Muscle of leg (tissue), 3 donors: ENCODE measurements at regions not wholly inside any gene's neighbourhood (a gene's known extent, or its start where the extent isn't known, plus 50 kb on each side); places are given as distances from the start of the nearest gene placed in this dataset.

ENCODE experiments used
- DNase-seq: peaks from one replicate; pipeline ENCODE4 v3.0.0; 2013
- H3K27ac ChIP-seq: one replicate; pipeline ENCODE4 v1.5.1; 2013; ENCODE audit warnings: mild to moderate bottlenecking, low read length, control low read depth
- H3K27me3 ChIP-seq: one replicate; pipeline ENCODE4 v1.6.1; 2013; ENCODE audit warnings: low read length; ENCODE audit not compliant: control insufficient read depth, insufficient read depth
- H3K36me3 ChIP-seq: one replicate; pipeline ENCODE4 v1.6.1; 2013; ENCODE audit warnings: low read length; ENCODE audit not compliant: control insufficient read depth, insufficient read depth
- H3K4me1 ChIP-seq: one replicate; pipeline ENCODE4 v1.6.1; 2013; ENCODE audit warnings: low read length; ENCODE audit not compliant: control insufficient read depth, insufficient read depth
- H3K4me3 ChIP-seq: one replicate; pipeline ENCODE4 v1.5.1; 2013; ENCODE audit warnings: low read length, control low read depth
- H3K9me3 ChIP-seq: replicated peaks from 2 replicates; pipeline ENCODE4 v1.6.1; 2013; ENCODE audit warnings: low read depth, low read length; ENCODE audit not compliant: control insufficient read depth
- WGBS: methylation state at CpG from one replicate; pipeline ENCODE4 v1.1.5; 2013; ENCODE audit warnings: missing lambda C conversion rate; ENCODE audit not compliant: insufficient coverage; 5-methylcytosine and 5-hydroxymethylcytosine counted together

GRCh38 chr7:96599288-96599936 lies 110.2 kb downstream of the SEM1 start:
- Histone ChIP-seq H3K27ac (no peak overlapping the region), H3K36me3 (no peaks in the 10 kb centered on the region), H3K4me1 (no peaks in the 10 kb centered on the region), H3K9me3 (no peaks in the 10 kb centered on the region), H3K4me3 (no peak overlapping the region), H3K27me3 (no peaks in the 10 kb centered on the region)
- DNase-seq: no peak
- WGBS: no CpG with 5 or more reads among the region's 4 CpGs

GRCh38 chr7:96598421-96598820 lies 111.2 kb downstream of the SEM1 start:
- Histone ChIP-seq H3K4me1 (no peaks in the 10 kb centered on the region), H3K9me3 (no peaks in the 10 kb centered on the region), H3K36me3 (no peaks in the 10 kb centered on the region), H3K27me3 (no peaks in the 10 kb centered on the region), H3K27ac (no peak overlapping the region), H3K4me3 (no peak overlapping the region)
- no CpG with 5 or more reads among the region's 1 CpG for WGBS
- no peak for DNase-seq

GRCh38 chr7:96596120-96596826 lies 113.4 kb downstream of the SEM1 start:
- H3K27me3 ChIP-seq: no peaks in the 10 kb centered on the region
- H3K4me1 ChIP-seq: no peaks in the 10 kb centered on the region
- WGBS: no CpG with 5 or more reads among the region's 6 CpGs
- no peak overlapping the region for H3K27ac ChIP-seq
- no peaks in the 10 kb centered on the region for H3K36me3 ChIP-seq
- H3K9me3 ChIP-seq: no peaks in the 10 kb centered on the region
- no peak overlapping the region for H3K4me3 ChIP-seq
- DNase-seq: peak; percentile 20

DNA sequence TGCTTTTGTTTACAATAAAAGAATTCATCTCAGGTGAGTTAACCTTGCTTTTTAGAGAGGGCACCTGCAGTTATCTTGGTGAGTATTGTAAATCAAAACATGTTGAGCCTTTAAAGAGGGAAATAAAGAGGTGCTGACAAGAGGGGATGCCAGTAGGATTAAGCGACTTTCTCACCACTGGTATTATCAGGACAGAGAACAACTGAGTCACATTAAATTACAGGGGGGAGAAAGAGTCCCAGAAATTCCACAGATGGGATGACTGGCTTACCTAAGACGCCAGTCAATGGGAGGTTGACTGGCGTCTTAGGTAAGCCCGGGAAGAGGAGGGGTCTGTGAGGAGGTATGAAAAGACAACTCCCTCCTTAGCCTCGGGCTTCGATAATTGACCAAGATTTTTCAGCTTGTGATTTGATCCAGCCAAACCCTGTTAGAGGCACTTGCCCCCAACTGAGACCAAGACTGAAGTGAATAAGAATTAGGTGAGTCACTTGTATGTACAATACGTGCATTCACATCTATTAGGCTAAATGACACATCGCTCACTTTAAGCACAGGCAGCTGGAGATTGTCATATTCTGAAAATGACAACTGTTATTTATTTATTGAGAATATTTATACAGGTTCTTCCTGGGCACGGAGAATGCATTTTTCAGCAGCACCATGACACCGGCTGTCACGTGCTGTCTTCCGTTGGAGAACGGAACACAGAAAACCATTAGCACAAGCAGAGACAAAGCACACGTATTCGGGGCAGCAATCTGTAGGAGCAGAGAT lies 117.6 kb downstream of the SEM1 start:
- Histone ChIP-seq H3K9me3 (no peaks in the 10 kb centered on the region), H3K4me1 (no peaks in the 10 kb centered on the region), H3K4me3 (no peak overlapping the region), H3K27ac (no peak overlapping the region), H3K27me3 (no peaks in the 10 kb centered on the region), H3K36me3 (no peaks in the 10 kb centered on the region)
- DNase-seq: no peak
- WGBS: 41% methylated on average over 6 of the region's 15 CpGs

- no peak for DNase-seq
- Histone ChIP-seq H3K4me1 (no peaks in the 10 kb centered on the region), H3K9me3 (no peaks in the 10 kb centered on the region), H3K4me3 (no peak overlapping the region), H3K36me3 (no peaks in the 10 kb centered on the region), H3K27ac (no peak overlapping the region), H3K27me3 (no peaks in the 10 kb centered on the region)
- WGBS: 50% methylated on average over 2 of the region's 4 CpGs
Measured at GRCh38 chr7:96591159-96591899, 118.3 kb downstream of the SEM1 start.

DNA sequence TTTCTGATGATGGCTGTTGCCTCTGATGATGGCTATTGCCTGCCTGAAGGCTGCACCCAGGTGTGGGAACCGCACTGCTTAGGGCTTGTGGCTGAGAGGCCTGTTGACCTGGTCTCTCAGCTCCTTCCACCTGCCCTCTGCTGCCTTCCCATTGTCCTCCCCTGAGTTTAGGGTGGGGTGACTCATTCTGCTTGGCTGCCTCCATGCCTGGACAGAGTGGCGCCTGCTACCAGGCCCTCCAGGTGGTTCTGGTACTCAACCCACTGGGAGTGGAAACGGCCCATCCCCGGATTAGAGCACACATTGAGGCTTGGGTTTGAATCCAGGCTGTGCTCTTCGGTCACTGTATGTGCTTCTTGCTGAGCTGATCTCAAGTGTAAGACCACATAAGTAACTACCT lies 120.6 kb downstream of the SEM1 start:
- Histone ChIP-seq H3K27me3 (no peaks in the 10 kb centered on the region), H3K9me3 (no peaks in the 10 kb centered on the region), H3K4me3 (no peak overlapping the region), H3K4me1 (no peaks in the 10 kb centered on the region), H3K36me3 (no peaks in the 10 kb centered on the region), H3K27ac (no peak overlapping the region)
- WGBS: 75% methylated on average over 4 of the region's 5 CpGs
- no peak for DNase-seq

DNA sequence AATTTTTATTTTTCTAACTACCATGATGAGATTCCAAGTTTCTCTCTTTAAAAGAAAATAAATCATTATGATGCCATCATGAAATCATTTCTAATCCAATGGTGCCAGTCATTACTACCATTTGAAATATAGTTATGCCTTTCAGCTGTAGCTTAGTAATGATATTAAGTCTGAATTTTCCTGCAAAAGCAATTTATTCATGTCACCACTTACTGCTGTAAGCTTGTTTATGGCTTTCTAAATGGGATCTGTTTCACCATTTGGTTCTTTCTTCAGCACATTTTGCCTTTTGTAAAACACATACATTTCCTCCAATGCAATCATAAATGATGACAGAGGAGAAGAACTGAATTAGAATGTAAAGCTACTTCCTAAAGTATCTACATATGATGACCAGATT lies 130.5 kb downstream of the SEM1 start:
- no peaks in the 10 kb centered on the region for H3K4me1 ChIP-seq
- H3K27ac ChIP-seq: no peak overlapping the region
- no peaks in the 10 kb centered on the region for H3K36me3 ChIP-seq
- H3K9me3 ChIP-seq: no peaks in the 10 kb centered on the region
- DNase-seq: no peak
- no peaks in the 10 kb centered on the region for H3K27me3 ChIP-seq
- no peak overlapping the region for H3K4me3 ChIP-seq

- no peaks in the 10 kb centered on the region for H3K27me3 ChIP-seq
- H3K9me3 ChIP-seq: no peaks in the 10 kb centered on the region
- DNase-seq: no peak
Measured at GRCh38 chr7:96578606-96579005, 131.0 kb downstream of the SEM1 start.

GRCh38 chr7:96563409-96563808 lies 146.2 kb downstream of the SEM1 start:
- H3K36me3 ChIP-seq: no peaks in the 10 kb centered on the region
- no peaks in the 10 kb centered on the region for H3K4me1 ChIP-seq
- no peaks in the 10 kb centered on the region for H3K27me3 ChIP-seq
- no peak overlapping the region for H3K4me3 ChIP-seq
- WGBS: 80% methylated on average over 1 of the region's 3 CpGs
- no peaks in the 10 kb centered on the region for H3K9me3 ChIP-seq
- H3K27ac ChIP-seq: no peak overlapping the region
- no peak for DNase-seq

More at GRCh38 chr7:96578606-96579005, 131.0 kb downstream of the SEM1 start:
- Histone ChIP-seq H3K27ac (no peak overlapping the region), H3K36me3 (no peaks in the 10 kb centered on the region), H3K4me3 (no peak overlapping the region), H3K4me1 (no peaks in the 10 kb centered on the region)

GRCh38 chr7:96562966-96563365 lies 146.7 kb downstream of the SEM1 start:
- DNase-seq: no peak
- H3K4me3 ChIP-seq: no peak overlapping the region
- no peak overlapping the region for H3K27ac ChIP-seq
- no peaks in the 10 kb centered on the region for H3K9me3 ChIP-seq
- H3K27me3 ChIP-seq: no peaks in the 10 kb centered on the region
- no peaks in the 10 kb centered on the region for H3K4me1 ChIP-seq
- H3K36me3 ChIP-seq: no peaks in the 10 kb centered on the region
